H1 (cell line): ENCODE measurements at regions not wholly inside any gene's neighbourhood (a gene's known extent, or its start where the extent isn't known, plus 50 kb on each side); places are given as distances from the start of the nearest gene placed in this dataset.
A peak's percentile ranks its signal among the peaks of the same experiment; 100 is the strongest.

Source experiments
- CTCF ChIA-PET: fragments of 300-600 bp; sonication (Branson Sonifier 250); formaldehyde crosslinking; loops from one replicate; lab custom pipeline; 2021; ENCODE audit not compliant: partially characterized antibody; lab: Charles Lee
- POLR2A ChIA-PET: fragments of 300-600 bp; sonication (Branson Sonifier 250); formaldehyde crosslinking; loops from one replicate; lab custom pipeline; 2021; ENCODE audit warnings: inconsistent platforms; ENCODE audit not compliant: partially characterized antibody; lab: Charles Lee
- DNase-seq, 2 experiments: peaks; one replicate each; pipeline versions ENCODE4 v3.0.0 to v3.0.0-alpha.2; 2010 to 2022; ENCODE audit warnings: low spot score in 2 of 2, low read depth in 1 of 2, mixed read lengths in 1 of 2
- FAIRE-seq: peaks from 2 replicates; lab custom pipeline; 2011; peaks lifted over from hg19 to GRCh38; lab: Jason Lieb, UNC
- H2AFZ ChIP-seq: 2 replicates; pipeline ENCODE4 v1.8.1; 2012; ENCODE audit warnings: low read length, inconsistent platforms
- H2AK5ac ChIP-seq: 2 replicates; pipeline ENCODE4 v1.6.1; 2013; ENCODE audit warnings: low read depth, low read length
- H2BK120ac ChIP-seq: replicated peaks from 2 replicates; pipeline ENCODE3; 2013; ENCODE audit warnings: low read depth, low read length, inconsistent platforms
- H2BK12ac ChIP-seq: 2 replicates; pipeline ENCODE4 v1.6.1; 2013; ENCODE audit warnings: low read depth, low read length
- H2BK15ac ChIP-seq: 2 replicates; pipeline ENCODE4 v1.6.1; 2013; ENCODE audit warnings: low read length
- H2BK20ac ChIP-seq: 2 replicates; pipeline ENCODE4 v1.6.1; 2013; ENCODE audit warnings: low read length
- H2BK5ac ChIP-seq: 2 replicates; pipeline ENCODE4 v1.6.1; 2013; ENCODE audit warnings: low read depth, low read length
- H3K14ac ChIP-seq: 2 replicates; pipeline ENCODE4 v1.6.1; 2013; ENCODE audit warnings: inconsistent platforms; ENCODE audit not compliant: insufficient read length
- H3K18ac ChIP-seq: 2 replicates; pipeline ENCODE4 v1.6.1; 2013; ENCODE audit warnings: low read length; ENCODE audit errors: extremely low read depth
- H3K23ac ChIP-seq: 2 replicates; pipeline ENCODE4 v1.6.1; 2013; ENCODE audit warnings: inconsistent platforms; ENCODE audit not compliant: insufficient read length
- H3K23me2 ChIP-seq: 2 replicates; pipeline ENCODE4 v1.6.1; 2013; ENCODE audit warnings: low read depth, low read length
- H3K27ac ChIP-seq: 2 replicates; pipeline ENCODE4 v1.6.1; 2011; ENCODE audit warnings: low read depth, low read length, inconsistent platforms
- H3K27me3 ChIP-seq, 4 experiments: replicated peaks in 1 of 4; 1 replicate in 1 of 4; 2 replicates in 3 of 4; pipeline versions ENCODE4 v1.6.1 to v1.8.1; 2011 to 2013; ENCODE audit warnings: low read length in 3 of 4, mild to moderate bottlenecking in 3 of 4, inconsistent platforms in 2 of 4, mixed read lengths in 2 of 4, moderate library complexity in 1 of 4; ENCODE audit not compliant: control insufficient read depth in 3 of 4, insufficient read depth in 3 of 4; ENCODE audit errors: extremely low read depth in 1 of 4
- H3K36me3 ChIP-seq, 4 experiments: 2 replicates each; pipeline versions ENCODE4 v1.6.1 to v1.8.1; 2011 to 2013; ENCODE audit warnings: mild to moderate bottlenecking in 4 of 4, low read length in 3 of 4, moderate library complexity in 2 of 4, control low read depth in 1 of 4, inconsistent platforms in 1 of 4; ENCODE audit not compliant: insufficient read depth in 4 of 4, control insufficient read depth in 2 of 4
- H3K4ac ChIP-seq: replicated peaks from 2 replicates; pipeline ENCODE3; 2013; ENCODE audit warnings: low read length, low read depth, mixed read lengths, inconsistent platforms; ENCODE audit not compliant: insufficient read length
- H3K4me1 ChIP-seq, 4 experiments: replicated peaks in 1 of 4; 1 replicate in 1 of 4; 2 replicates in 3 of 4; pipeline versions ENCODE4 v1.6.1 to v1.8.1; 2011 to 2013; ENCODE audit warnings: low read length in 3 of 4, inconsistent platforms in 2 of 4, mixed read lengths in 1 of 4; ENCODE audit not compliant: insufficient read depth in 4 of 4, control insufficient read depth in 3 of 4
- H3K4me2 ChIP-seq, 2 experiments: 2 replicates each; pipeline versions ENCODE4 v1.6.1 to v1.8.1; 2011 to 2013; ENCODE audit warnings: low read depth in 2 of 2, low read length in 2 of 2, control low read depth in 1 of 2, inconsistent platforms in 1 of 2, mild to moderate bottlenecking in 1 of 2; ENCODE audit not compliant: insufficient read depth in 1 of 2
- H3K4me3 ChIP-seq, 4 experiments: fragments of 200-600, 300-600 bp in 1 of 4; sonication (generic), shearing (Covaris generic), sonication (Bioruptor Twin) in 1 of 4; 2 replicates each; pipeline versions ENCODE4 v1.5.1 to v1.8.1; 2011 to 2016; ENCODE audit warnings: low read length in 4 of 4, low read depth in 3 of 4, control low read depth in 2 of 4, inconsistent platforms in 2 of 4, mild to moderate bottlenecking in 2 of 4, mixed read lengths in 1 of 4, moderate library complexity in 1 of 4; ENCODE audit not compliant: insufficient read depth in 2 of 4; ENCODE audit errors: extremely low read depth in 1 of 4
- H3K56ac ChIP-seq: replicated peaks from 2 replicates; pipeline ENCODE3; 2013; ENCODE audit warnings: low read depth, mild to moderate bottlenecking, mixed read lengths, low read length, inconsistent platforms; ENCODE audit not compliant: insufficient read length
- H3K79me1 ChIP-seq: 2 replicates; pipeline ENCODE4 v1.6.1; 2013; ENCODE audit warnings: low read depth, low read length, control low read depth
- H3K79me2 ChIP-seq, 2 experiments: 2 replicates each; pipeline versions ENCODE4 v1.6.1 to v1.8.1; 2012 to 2013; ENCODE audit warnings: low read length in 2 of 2, mild to moderate bottlenecking in 2 of 2, inconsistent platforms in 1 of 2; ENCODE audit not compliant: insufficient read depth in 2 of 2, control insufficient read depth in 1 of 2
- H3K9ac ChIP-seq, 4 experiments: replicated peaks in 1 of 4; 1 replicate in 1 of 4; 2 replicates in 3 of 4; pipeline versions ENCODE4 v1.6.1 to v1.8.1; 2011 to 2013; ENCODE audit warnings: low read depth in 3 of 4, low read length in 3 of 4, control low read depth in 2 of 4, mild to moderate bottlenecking in 2 of 4, moderate library complexity in 2 of 4, inconsistent platforms in 1 of 4; ENCODE audit errors: extremely low read depth in 1 of 4
- H3K9me3 ChIP-seq, 2 experiments: 2 replicates each; pipeline versions ENCODE4 v1.6.1 to v1.8.1; 2012 to 2013; ENCODE audit warnings: mild to moderate bottlenecking in 2 of 2, moderate library complexity in 2 of 2, control low read depth in 1 of 2, inconsistent platforms in 1 of 2, low read depth in 1 of 2, low read length in 1 of 2, mixed read lengths in 1 of 2; ENCODE audit not compliant: insufficient read depth in 2 of 2
- H4K20me1 ChIP-seq, 2 experiments: replicated peaks in 1 of 2; 2 replicates each; pipeline versions ENCODE3 to v1.8.1; 2011 to 2013; ENCODE audit warnings: inconsistent platforms in 2 of 2, low read length in 2 of 2, mild to moderate bottlenecking in 1 of 2; ENCODE audit not compliant: insufficient read depth in 2 of 2, control insufficient read depth in 1 of 2
- H4K5ac ChIP-seq: 2 replicates; pipeline ENCODE4 v1.6.1; 2013; ENCODE audit warnings: low read length, low read depth, mixed read lengths, inconsistent platforms; ENCODE audit not compliant: insufficient read length
- H4K8ac ChIP-seq: 2 replicates; pipeline ENCODE4 v1.8.0; 2013; ENCODE audit warnings: mild to moderate bottlenecking, moderate library complexity, low read length, inconsistent platforms; ENCODE audit not compliant: insufficient read depth; ENCODE audit errors: extremely low read depth
- H4K91ac ChIP-seq: replicated peaks from 2 replicates; pipeline ENCODE3; 2013; ENCODE audit warnings: low read length, mixed read lengths, inconsistent platforms; ENCODE audit not compliant: insufficient read length
- FOSL1 ChIP-seq: IDR thresholded peaks from 2 replicates; pipeline ENCODE4 v1.6.1; 2011; ENCODE audit warnings: mild to moderate bottlenecking, low read depth, low read length, moderate library complexity; ENCODE audit not compliant: insufficient read depth
- KDM4A ChIP-seq: IDR thresholded peaks from one replicate; pipeline ENCODE4 v1.7.1; 2012; ENCODE audit warnings: low read depth, mild to moderate bottlenecking, moderate library complexity, low read length, inconsistent platforms; ENCODE audit not compliant: severe bottlenecking
- NANOG ChIP-seq: IDR thresholded peaks from 2 replicates; pipeline ENCODE4 v1.6.1; 2011; ENCODE audit warnings: low read length, low read depth, mild to moderate bottlenecking, inconsistent platforms; ENCODE audit not compliant: insufficient read depth, poor library complexity, severe bottlenecking
- NRF1 ChIP-seq: IDR thresholded peaks from 2 replicates; pipeline ENCODE4 v1.6.1; 2011; ENCODE audit warnings: mild to moderate bottlenecking, low read depth, low read length, improper control_type of control experiment
- RFX5 ChIP-seq: IDR thresholded peaks from 2 replicates; pipeline ENCODE4 v1.6.1; 2011; ENCODE audit warnings: low read depth, low read length, improper control_type of control experiment, borderline replicate concordance
- SIRT6 ChIP-seq: IDR thresholded peaks from one replicate; pipeline ENCODE4 v1.7.1; 2012; ENCODE audit warnings: low read length, inconsistent platforms
- SP1 ChIP-seq: IDR thresholded peaks from 2 replicates; pipeline ENCODE4 v1.6.1; 2011; ENCODE audit warnings: low read depth, low read length
- TCF12 ChIP-seq: IDR thresholded peaks from 2 replicates; pipeline ENCODE4 v1.6.1; 2011; ENCODE audit warnings: low read depth, mild to moderate bottlenecking, low read length
- YY1 ChIP-seq: IDR thresholded peaks from 2 replicates; pipeline ENCODE4 v1.6.1; 2011; ENCODE audit warnings: low read depth, mild to moderate bottlenecking, low read length
- WGBS, 2 experiments: shearing (Covaris generic) in 1 of 2; methylation state at CpG; one replicate each; pipeline versions ENCODE4 v1.1.6 to v1.1.7; 2013 to 2015; ENCODE audit warnings: low lambda C conversion rate in 2 of 2, mixed read lengths in 2 of 2, inconsistent platforms in 1 of 2, low coverage in 1 of 2, missing lambda C conversion rate in 1 of 2; ENCODE audit not compliant: insufficient replicate concordance in 2 of 2, insufficient coverage in 1 of 2, insufficient read length in 1 of 2; ENCODE audit errors: extremely low coverage in 1 of 2, missing lambda C conversion rate in 1 of 2; 5-methylcytosine and 5-hydroxymethylcytosine counted together
- TF ChIP-seq, protein P1 (sequence below): IDR thresholded peaks from 2 replicates; pipeline ENCODE4 v1.6.1; 2011; ENCODE audit warnings: low read depth, mild to moderate bottlenecking, low read length; ENCODE audit not compliant: insufficient read depth

DNA sequence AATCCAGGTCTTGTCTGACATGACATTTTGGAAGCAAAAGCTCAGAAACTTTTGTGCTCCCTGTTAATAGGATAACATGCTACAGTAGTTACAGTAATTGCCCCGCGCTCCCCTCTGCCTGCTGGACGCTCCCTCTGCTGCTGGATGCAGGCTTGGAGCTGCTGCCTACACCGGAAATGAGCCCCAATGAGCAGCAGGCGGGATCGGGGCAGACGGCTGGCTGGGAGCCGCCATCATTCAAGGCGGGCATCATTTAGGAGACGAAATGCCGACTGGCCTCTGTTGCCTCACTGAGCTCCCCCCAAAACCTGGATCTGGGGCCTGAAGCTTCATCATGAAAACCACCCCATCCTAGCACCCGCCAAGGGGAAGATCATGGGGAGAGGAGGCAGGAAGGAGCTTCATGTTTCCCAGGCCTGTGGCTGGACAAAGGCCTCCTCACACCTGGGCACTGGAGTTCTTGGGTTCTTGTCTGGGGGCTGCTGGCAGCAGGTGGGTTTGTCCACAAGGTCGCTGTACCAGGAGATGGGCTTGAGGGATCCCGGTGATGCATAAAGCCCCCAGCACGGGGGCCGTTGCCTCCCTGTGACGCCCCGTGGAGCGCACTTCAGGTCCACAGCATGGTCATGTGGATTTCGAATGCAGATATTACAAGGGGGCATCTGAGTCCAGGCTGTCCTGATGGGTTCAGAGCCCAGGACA is 664.3 kb downstream of the BRD1 start:
- Histone ChIP-seq H3K4me1 (no peaks in the 10 kb centered on the region), H3K4me3 (no peak overlapping the region), H4K8ac (no peak overlapping the region), H2BK15ac (no peak overlapping the region), H2BK5ac (no peak overlapping the region), H3K9me3 (peaks cover 0 to 6% of the 10 kb centered on the region in 2 experiments; a peak in 1 of 4 replicates), H3K27ac (no peak overlapping the region), H2BK12ac (no peak overlapping the region; the same call in 1 of the 2 replicates), H3K79me2 (no peaks in the 10 kb centered on the region), H4K91ac (no peak overlapping the region), H3K56ac (no peak overlapping the region), H3K79me1 (no peaks in the 10 kb centered on the region), H3K23me2 (no peaks in the 10 kb centered on the region), H2AFZ (no peak overlapping the region), H3K14ac (no peak overlapping the region), H3K27me3 (no peaks in the 10 kb centered on the region; a peak in 1 of 7 replicates), H4K5ac (no peak overlapping the region), H2BK120ac (no peak overlapping the region), H3K18ac (no peak overlapping the region), H3K23ac (no peak overlapping the region), H3K4ac (no peak overlapping the region), H2BK20ac (no peak overlapping the region), H4K20me1 (no peaks in the 10 kb centered on the region), H3K9ac (no peak overlapping the region), H3K4me2 (no peak overlapping the region), H3K36me3 (no peaks in the 10 kb centered on the region), H2AK5ac (0 out of 2 replicates have a peak overlapping the region, but pooled peaks have one; percentile 53)
- ChIA-PET CTCF (interaction anchor here (0.8 to 1.5 kb wide), 2 partner anchors 141 to 146 kb away, joined by 3 to 6 read pairs; no protein-coding TSS in a partner anchor), POLR2A (no interaction called here)
- TF ChIP-seq YY1 (no peak), SIRT6 (no peak), NRF1 (no peak), FOSL1 (no peak), NANOG (no peak), TCF12 (no peak), SP1 (no peak), RFX5 (no peak), KDM4A (no peak)
- TF ChIP-seq, protein P1, sequence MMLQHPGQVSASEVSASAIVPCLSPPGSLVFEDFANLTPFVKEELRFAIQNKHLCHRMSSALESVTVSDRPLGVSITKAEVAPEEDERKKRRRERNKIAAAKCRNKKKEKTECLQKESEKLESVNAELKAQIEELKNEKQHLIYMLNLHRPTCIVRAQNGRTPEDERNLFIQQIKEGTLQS: no peak
- 91% methylated on average over 20 of the region's 20 CpGs; no CpG with 5 or more reads in 1 of the 2 experiments for WGBS, 2 experiments
- no peak for DNase-seq
- no peak for FAIRE-seq
